ENCODE measurements at regions not wholly inside any gene's neighbourhood (a gene's known extent, or its start where the extent isn't known, plus 50 kb on each side); places are given as distances from the start of the nearest gene placed in this dataset.

DNA sequence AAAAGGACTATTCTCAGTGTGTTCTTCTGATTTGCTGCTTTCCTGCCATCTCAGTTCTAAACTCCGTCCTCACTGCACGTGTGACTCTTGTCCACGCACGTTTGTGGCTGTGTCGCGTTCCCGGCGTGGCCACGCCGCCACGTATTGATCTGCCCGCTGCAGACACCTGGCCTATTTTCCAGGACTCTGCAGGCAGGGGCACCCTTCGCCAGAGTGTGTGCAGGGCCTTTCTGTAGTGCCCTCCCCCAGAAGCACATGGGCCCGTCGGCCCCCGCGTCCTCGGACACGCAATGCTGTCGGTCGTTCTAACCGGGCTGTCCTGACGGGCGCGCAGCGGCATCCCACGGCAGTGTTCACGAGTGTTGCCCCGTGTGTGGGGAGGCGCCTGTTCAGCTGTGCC lies 87.6 kb downstream of the YTHDF1 start:
- no peak for DNase-seq (ENCODE audit: low read depth in 2 of 2)

DNA sequence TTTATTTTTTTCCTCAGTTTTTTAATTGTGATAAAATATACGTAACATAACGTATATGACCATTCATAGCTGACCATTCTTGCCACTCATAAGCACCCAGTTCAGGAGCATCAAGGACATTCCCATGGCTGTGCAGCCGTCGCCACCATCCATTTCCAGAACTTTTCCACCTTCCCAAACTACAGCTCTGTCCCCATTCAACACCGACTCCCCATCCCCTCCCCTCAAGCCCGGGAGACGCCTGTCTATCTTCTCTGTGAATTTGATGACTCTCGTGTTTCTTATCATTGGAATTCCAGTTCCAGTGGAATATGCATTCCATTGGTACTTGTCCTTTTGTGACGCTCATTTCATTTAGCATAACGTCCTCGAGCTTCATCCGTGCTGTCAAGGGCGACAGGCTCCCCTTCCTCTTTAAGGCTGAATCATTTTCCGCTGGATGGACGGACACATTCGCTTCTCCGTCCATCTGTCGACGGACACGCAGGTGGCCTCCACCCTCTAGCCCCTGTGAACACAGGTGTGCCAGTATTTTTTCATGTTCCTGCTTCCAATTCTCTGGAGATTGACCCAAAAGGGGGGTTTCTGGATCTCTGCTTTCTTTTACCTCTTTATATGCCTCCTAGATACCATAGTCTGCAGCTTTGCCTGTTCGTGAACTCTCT lies 88.1 kb downstream of the YTHDF1 start:
- DNase-seq (ENCODE audit: low read depth in 2 of 2): no peak

DNA sequence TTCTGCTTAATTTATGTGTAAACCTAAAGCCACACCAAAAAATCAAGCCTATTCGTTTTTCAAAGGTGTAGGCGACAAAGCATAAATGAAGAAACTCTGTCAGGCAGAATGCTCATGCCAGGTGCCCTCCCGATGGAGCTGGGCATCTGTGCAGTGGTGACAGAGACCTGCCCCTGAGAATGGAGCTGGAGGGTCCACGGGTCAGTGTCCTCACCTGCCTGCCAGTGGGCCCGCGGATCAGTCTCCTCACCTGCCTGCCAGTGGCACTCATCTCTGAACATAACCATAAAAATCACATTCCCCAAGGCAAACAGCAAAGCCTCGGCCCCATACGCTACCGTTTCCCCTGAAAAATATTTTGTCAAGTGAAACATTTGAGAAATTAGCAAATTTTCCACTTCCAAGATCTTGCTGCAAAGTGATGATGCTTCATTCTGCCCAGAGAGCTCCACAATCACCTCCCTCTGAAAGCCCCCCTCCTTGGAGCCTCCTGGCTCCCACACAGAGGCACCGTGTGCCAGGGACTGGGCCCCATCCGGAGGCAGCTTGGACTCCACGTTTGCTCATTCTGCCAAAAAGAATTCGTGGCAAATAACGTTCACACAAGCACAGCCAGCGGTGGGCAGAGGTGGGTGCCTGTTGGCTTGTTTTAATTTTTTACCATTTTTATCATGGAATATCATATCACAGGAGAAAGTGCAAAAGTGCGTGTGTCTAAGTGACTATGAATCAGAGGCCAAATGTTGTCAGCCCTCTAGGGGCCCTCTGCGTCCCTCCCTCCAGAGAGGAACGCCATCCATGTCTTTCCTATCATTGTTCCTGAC lies 88.8 kb downstream of the YTHDF1 start:
- DNase-seq (ENCODE audit: low read depth in 2 of 2): no peak

DNA sequence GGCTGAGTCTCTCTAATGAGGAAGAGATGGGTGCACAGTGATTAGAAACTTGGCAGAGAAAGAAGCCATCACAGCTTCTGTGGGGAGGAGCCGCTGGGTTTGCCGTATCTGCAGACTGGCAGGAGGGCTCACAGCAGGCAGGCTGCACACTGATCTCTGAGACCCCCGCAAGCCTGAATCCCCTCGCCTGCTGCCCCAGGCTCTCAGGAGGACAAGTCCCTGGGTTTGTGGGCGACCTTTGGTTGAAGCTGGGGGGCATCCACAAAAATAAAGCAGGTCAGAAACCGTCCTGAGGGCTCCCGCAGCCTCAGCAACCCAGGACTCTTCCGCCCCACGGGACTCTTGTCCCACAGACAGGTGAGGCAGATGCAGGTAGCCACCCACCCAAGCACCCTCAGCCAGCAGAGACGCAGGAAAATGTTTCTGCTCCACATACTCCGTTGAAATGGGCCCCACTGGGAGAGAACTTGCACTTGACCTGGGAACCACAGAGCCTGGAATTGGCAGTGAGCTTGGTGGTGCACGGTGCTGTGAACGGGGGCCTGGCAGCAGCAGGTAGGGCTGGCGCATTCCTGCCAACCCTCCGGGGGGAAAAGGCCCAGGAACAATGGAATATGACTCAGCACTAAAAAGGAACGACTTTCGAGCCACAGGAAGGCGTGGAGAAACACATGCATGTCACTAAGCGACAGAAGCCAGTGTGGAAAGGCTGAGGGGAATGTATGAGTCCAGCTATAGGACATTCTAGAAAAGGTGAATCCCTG lies 89.9 kb downstream of the YTHDF1 start:
- no peak for DNase-seq (ENCODE audit: low read depth in 2 of 2)

DNA sequence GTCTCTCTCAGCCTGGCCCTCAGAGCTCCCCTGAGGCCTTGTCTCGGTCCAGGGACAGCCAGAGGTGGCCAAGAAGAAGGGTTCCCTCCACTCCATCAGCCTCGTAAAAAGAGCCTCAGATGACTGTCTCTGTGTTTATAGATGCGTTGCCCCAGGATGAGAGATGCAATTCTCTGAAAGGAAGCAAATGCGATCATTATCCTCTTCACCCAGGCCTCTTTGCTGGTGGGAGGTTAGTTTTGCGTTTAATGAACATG lies 90.4 kb downstream of the YTHDF1 start:
- no peak for DNase-seq (ENCODE audit: low read depth in 2 of 2)

DNA sequence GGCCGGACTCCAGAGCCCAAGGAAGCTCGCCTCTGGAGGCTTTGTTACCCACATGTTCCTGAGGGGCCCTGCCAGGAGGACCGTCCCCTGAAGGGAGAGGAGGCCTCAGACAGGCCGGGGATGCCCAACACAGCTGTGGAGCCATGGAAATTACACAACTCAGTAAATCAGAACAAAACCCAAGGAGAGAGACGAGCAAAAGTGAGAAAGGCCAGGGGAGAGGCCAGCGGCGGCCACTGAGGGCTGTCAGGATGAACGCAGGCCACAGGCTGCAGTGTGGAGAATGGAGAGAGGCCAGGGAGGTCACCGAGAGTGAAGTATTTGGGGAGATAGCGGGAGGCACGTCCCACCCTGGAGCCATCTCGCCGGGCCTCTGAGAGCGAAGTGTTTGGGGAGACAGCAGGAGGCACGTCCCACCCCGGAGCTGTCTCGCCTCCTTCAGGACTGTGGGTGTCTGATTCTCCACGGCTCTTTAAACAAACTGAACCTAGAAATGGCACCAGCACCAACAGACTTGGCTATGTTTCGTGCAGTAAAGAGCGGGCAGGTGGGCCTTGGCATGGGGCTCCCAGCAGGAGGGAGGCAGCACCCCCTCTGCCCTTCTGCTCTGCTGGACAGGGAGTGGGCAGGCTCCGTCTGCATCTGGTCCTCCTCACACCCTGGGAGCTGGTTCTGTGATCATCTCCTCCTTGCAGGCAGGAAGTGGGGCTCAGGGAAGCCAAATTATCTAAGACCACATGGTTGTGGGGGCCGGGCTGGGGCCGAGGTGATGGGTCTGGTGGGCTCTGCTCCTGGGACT lies 91.0 kb downstream of the YTHDF1 start:
- no peak for DNase-seq (ENCODE audit: low read depth in 2 of 2)

DNA sequence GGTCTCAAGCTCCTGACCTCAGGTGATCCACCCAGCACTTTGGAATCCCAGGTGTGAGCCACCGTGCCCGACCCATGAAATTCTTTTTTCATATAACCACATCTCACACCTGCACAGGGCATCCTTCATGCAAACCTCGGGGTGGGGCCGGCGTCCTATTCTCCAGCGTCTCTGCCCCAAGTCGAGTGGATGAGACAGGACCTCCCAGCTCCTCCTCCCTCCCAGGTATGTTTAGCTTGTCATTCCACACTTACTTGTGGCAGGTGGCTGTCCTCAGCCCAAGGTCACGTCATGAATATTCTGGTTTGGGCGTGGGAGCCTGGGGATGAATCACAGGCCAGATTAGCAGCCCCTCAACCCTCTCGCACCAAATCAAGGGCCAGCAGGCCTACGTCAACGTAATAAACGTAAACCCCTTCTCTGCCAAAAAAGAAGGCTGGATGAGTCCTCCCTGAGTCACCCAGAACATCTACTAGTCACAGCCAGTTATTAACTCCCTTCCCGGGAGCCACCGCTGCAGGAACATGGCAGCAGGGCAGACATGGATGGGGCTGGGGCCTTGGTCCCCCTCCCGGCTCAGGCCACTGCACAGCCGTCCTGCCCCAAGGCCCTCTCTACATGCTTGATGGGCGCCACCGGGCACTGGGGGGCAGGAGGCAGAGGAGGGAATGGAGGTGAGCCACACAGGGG lies 91.7 kb downstream of the YTHDF1 start:
- DNase-seq (ENCODE audit: low read depth in 2 of 2): no peak

DNA sequence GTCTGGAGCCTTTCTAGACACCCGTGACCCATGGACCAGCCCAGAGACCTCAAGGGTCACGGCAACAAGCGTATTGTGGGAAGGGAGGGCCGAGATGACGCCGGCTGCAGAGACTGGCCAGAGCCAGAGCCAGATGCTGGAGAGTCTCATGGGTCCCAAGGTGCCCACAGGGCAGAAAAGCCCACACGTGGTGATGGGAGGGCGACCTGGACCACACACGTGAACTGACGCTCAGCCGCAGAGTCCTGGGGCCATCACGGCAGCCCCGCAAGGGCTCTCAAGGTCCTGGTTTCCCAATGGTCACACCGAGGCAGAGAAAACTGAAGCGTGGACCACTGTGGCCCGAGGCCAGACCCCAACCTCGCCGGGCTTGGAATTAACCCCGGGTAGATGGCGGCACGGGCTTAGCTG lies 92.6 kb downstream of the YTHDF1 start:
- DNase-seq (ENCODE audit: low read depth in 2 of 2): no peak

DNA sequence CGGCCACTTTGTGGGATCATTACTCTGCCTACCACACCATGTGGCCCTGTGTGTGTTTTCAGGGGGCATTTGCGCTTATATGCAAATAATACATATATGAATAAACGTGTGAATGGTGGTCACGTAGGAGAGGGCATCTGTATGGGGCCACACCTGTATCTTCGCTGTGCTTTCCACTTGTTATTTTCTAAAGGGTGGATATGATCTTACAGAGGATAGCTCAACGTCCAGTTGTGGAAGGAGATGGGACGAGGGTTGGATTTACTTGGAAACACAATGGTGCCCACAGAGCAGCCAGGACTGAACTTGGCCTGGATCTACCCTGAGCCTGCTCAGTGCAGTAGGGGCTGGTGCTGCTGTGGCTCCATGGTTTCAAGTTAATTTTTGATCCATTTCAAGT lies 93.3 kb downstream of the YTHDF1 start:
- DNase-seq (ENCODE audit: low read depth in 2 of 2): no peak

DNA sequence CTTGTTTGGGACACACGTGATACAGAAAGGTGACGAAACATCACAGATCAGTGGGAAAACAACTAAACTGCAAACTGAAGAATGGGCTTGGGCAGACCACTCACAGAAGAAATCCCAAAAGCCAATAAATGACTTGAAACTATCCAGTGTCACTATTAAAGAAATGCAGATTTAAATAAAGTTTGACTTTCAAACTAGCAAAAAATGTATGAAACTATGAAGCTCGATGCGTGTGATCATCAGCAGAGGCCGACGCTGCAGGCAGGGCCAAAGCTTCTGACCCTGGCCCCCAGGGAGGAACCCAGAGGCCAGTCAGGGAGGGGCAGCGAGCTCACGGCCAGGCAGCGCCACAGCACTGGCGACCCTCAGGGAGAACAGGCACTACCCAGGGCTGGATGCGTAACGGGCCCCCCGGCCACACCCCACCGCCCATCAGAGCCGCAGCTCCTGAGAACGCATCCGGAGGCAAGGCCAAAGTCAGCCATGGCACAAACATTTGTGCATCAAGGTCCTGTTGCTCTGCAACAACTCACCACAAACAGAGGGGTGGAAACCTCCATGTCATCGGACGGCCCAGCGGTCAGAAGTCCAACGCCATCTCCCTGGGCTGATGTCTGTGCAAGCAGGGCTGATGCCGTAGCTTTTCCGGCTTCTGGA lies 94.1 kb downstream of the YTHDF1 start:
- DNase-seq (ENCODE audit: low read depth in 2 of 2): no peak

DNA sequence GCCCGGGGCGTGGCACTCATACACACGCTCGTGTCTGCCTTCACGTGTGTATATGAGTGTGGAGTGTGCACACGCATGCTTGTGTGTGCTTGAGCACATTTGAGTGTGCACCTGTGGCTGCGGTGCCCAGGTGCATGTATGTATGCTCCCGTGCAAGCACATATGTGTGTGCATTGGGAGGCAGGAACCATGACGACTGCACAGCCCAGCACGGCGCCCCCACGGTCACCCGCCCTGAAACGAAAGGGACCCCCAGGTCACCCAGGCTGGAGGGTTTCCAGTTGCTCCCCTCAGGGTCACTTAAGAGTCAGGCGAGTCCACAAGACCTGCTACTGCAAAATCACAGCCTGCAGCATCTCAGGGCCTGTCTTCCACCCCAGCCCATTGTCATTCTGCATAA lies 94.7 kb downstream of the YTHDF1 start:
- no peak for DNase-seq (ENCODE audit: low read depth in 2 of 2)

DNA sequence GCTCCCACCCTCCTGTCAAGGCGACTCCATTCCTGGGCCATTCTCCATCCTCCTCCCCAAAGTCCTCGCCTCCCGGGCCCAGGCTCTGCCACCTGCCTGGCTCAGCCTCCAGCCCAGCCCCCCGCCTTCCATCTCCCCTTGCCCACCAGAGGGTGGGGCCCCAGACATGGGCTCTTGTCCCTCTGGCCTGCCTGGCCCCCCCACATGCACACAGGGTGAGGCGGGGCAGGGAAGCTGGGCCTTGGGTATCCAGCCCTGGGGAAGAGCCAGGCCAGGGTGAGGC lies 95.2 kb downstream of the YTHDF1 start:
- no peak for DNase-seq (ENCODE audit: low read depth in 2 of 2)

DNA sequence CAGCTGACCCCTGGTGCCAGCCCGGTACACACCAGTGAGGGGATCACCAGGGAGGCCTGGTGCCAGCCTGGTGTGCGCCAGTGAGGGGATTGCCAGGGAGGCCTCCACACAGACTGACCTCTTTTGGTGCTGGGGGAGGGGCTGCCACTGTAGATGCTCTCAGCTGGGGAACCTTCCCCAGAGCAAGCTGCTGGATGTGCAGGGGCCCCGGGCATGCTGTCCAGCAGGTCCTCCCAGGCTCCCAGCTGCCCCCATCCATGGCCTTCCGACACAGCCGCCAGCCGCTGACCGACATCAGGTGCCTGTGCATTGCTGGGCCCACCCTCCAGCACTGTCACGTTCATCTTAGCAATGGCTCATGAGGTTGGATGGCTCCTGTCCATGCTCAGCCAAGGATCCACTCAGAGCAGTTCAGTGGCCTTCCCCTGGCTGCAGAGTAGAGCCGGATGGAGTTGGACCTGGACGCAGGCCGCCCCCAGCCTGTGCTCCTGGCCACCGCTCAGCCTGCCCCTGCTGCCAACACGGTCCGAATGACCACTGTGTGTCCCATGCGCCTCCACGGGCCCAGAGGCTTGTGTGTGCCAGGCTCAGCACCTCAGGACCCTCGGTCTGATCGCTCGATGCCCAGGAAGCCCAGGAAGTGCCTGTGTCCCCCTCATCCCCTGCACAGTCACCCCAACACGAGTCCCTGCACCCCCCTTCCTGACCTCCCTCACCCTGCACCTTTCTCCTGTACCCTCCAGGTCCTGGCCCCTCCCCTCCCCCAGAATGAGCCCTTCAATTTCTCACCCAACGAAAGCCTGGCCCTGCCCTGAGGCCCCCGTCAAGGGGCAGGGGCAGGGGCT lies 95.7 kb downstream of the YTHDF1 start:
- no peak for DNase-seq (ENCODE audit: low read depth in 2 of 2)

DNA sequence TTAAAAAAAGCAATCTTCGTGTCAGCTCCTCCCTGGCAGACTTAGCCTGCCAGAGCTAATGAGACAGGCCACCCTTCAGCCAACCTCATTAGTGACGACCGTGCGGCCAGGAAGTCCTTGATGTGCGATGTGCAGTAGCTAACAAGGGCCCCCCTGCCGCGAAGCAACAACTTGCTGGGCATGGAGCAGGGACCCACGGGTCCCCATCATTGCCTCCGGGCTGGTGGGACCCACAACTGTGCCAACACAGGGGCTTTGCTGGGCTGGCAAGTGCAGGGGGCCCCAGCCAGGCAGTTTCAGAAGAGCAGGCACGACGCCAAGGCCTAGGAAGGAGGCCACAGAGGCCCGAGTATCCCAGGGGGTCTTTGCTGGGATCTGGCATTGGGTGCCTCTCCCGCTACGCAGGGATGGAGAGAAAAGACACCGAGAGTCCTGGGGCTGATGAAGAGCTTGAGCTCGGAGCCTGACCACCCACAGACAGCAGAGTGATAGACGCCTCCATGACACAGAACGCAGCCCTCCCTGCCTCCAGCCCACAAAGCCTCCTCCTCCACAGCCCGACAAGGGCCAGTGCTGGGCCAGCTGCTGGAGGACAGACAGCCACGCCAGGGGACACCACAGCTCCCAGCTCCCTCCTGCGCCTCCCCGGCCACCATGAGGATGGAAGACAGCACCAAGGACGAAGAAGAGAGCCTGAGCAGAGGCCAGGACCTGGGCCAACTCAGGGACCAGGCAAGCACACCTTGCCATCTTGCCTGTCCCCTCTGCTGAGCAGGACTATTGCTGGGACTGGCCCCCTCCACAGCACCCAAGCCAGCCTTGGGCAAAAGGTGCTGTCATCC lies 96.6 kb downstream of the YTHDF1 start:
- DNase-seq (ENCODE audit: low read depth in 2 of 2): no peak

DNA sequence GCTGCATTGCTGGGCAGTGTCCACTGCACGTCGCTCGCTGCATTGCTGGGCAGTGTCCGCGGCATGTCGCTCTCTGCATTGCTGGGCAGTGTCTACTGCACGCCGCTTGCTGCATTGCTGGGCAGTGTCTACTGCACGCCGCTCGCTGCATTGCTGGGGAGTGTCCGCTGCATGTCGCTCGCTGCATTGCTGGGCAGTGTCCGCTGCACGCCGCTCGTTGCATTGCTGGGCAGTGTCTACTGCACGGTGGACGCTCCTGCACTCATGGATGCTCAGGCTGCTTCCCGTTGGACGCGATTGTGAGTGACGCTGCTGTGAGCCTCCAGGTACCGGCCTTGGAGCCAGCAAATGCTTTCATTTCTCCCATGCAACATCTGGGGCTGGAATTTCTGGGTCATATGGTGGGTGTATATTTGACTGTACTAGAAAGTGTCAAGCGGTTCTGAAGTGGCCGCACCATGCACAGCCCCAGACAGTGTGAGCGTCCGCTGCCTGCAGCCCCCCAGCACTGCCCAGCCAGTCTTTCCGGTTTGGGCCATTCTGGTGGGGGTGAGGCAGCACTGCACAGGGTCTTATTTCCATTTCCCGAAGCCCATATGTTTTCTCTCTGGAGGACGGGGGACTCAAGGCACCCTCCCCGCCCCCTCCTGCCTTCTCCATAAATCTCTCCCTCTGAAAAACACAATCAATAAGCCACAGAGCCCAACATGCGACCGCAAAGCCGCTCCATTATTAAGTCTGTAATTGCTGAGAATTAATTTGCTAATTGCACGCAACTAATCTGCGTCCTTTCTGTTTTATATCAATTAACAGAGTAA lies 97.4 kb downstream of the YTHDF1 start:
- no peak for DNase-seq (ENCODE audit: low read depth in 2 of 2)

DNA sequence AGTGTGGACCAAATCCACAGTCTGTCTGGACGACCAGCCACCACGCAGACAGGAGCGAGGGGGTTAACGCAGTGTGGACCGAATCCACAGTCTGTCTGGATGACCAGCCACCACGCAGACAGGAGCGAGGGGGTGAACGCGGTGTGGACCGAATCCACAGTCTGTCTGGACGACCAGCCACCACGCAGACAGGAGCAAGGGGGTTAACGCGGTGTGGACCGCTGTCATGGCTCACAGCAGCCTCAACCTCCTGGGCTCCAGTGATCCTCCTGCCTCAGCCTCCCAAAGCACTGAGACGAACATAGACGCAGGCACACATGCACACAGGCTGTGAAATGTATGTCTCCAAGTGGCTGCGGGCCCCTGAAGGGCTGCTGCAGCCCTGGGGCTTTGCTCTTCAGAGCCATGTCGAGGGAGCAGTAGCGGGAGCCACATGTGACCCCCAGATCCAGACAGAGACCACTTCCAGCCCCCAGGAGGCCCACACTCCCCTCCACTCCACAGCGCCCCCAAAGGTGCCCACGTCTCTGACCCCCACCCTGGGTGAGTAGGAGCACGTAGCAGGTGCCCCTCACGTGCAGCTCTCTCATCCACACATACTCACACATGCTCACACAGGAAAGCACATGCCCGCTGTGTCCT lies 98.1 kb downstream of the YTHDF1 start:
- no peak for DNase-seq (ENCODE audit: low read depth in 2 of 2)

DNA sequence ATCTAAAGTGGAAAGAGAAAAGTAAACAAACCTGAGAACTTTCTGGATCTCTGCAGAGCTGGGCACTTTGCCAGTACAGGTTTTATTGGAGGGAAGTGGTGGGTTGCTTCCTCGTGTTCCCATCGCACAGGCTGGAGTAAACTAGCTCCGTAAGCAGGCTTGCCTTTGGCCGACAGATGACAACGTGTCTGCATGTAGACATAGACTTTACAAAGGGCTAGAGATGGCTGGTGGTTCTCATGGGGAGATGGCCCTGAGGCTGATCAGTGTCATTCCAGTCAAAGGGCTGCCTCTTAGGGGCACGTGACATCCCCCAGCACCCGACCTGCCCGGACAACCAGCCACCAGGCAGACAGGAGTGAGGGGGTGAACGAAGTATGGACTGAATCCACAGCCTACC lies 98.8 kb downstream of the YTHDF1 start:
- no peak for DNase-seq (ENCODE audit: low read depth in 2 of 2)
